B cell (primary cell): ENCODE measurements at regions not wholly inside any gene's neighbourhood (a gene's known extent, or its start where the extent isn't known, plus 50 kb on each side); places are given as distances from the start of the nearest gene placed in this dataset.

Experiments
- ATAC-seq: fragments of 200-7000 bp; cut with Tn5 transposase; one replicate; pipeline ENCODE4 v1.10.0; 2021; ENCODE audit warnings: low read depth, mild to moderate bottlenecking, moderate number of reproducible peaks, moderate library complexity
- CTCF ChIA-PET: fragments of 350-600 bp; sonication (Branson Sonifier 250); formaldehyde crosslinking; loops from one replicate; lab custom pipeline; 2021; ENCODE audit warnings: antibody characterized with exemption, inconsistent platforms; lab: Charles Lee
- POLR2A ChIA-PET: fragments of 350-600 bp; sonication (Branson Sonifier 250); formaldehyde crosslinking; loops from one replicate; lab custom pipeline; 2021; ENCODE audit warnings: antibody characterized with exemption; lab: Charles Lee
- DNase-seq: peaks from one replicate; pipeline ENCODE4 v3.0.0; 2013
- H2AFZ ChIP-seq: 2 replicates; pipeline ENCODE4 v1.6.1; 2012; ENCODE audit warnings: mild to moderate bottlenecking, low read depth, low read length; ENCODE audit not compliant: insufficient read depth, poor library complexity, severe bottlenecking
- H3K27ac ChIP-seq, 2 donors: 1 replicate in 1 of 2; 2 replicates in 1 of 2; pipeline ENCODE4 v1.5.1; 2012 to 2013; ENCODE audit warnings: low read length in 2 of 2, mild to moderate bottlenecking in 2 of 2, moderate library complexity in 1 of 2
- H3K27me3 ChIP-seq, 4 experiments: fragments of 200-600 bp in 1 of 4; sonication (generic) in 1 of 4; replicated peaks in 1 of 4; 1 replicate in 2 of 4; 2 replicates in 2 of 4; pipeline versions ENCODE4 v1.6.1 to v1.7.0; 2013 to 2016; ENCODE audit warnings: low read length in 3 of 4, mild to moderate bottlenecking in 2 of 4, mixed read lengths in 1 of 4, moderate library complexity in 1 of 4; ENCODE audit not compliant: insufficient read depth in 4 of 4, control insufficient read depth in 3 of 4; ENCODE audit errors: control extremely low read depth in 1 of 4
- H3K36me3 ChIP-seq, 2 experiments: replicated peaks in 1 of 2; 1 replicate in 1 of 2; 2 replicates in 1 of 2; pipeline versions ENCODE4 v1.6.1 to v1.7.1; 2013; ENCODE audit warnings: low read length in 1 of 2; ENCODE audit not compliant: insufficient read depth in 2 of 2, control insufficient read depth in 1 of 2; ENCODE audit errors: control extremely low read depth in 1 of 2, extremely low read depth in 1 of 2
- H3K4me1 ChIP-seq, 2 donors: fragments of 200-600 bp in 1 of 2; sonication (generic) in 1 of 2; 1 replicate in 1 of 2; 2 replicates in 1 of 2; pipeline versions ENCODE4 v1.5.1 to v1.6.1; 2013 to 2017; ENCODE audit warnings: low read length in 2 of 2; ENCODE audit not compliant: control insufficient read depth in 2 of 2, insufficient read depth in 2 of 2
- H3K4me2 ChIP-seq: replicated peaks from 2 replicates; pipeline ENCODE3; 2012; ENCODE audit warnings: mild to moderate bottlenecking, low read depth, low read length; ENCODE audit not compliant: poor library complexity, severe bottlenecking
- H3K4me3 ChIP-seq, 5 experiments: fragments of 200-600 bp in 1 of 5; sonication (generic) in 1 of 5; 1 replicate in 3 of 5; 2 replicates in 2 of 5; pipeline versions ENCODE4 v1.5.1 to v1.7.0; 2011 to 2016; ENCODE audit warnings: low read length in 4 of 5, mild to moderate bottlenecking in 4 of 5, low read depth in 2 of 5, control low read depth in 1 of 5, moderate library complexity in 1 of 5; ENCODE audit not compliant: insufficient read depth in 1 of 5; ENCODE audit errors: control extremely low read depth in 1 of 5, extremely low read depth in 1 of 5
- H3K79me2 ChIP-seq: fragments of 200-600 bp; sonication (generic); one replicate; pipeline ENCODE4 v1.6.0; 2016; ENCODE audit warnings: low read length; ENCODE audit not compliant: control insufficient read depth, insufficient read depth
- H3K9ac ChIP-seq: fragments of 200-600 bp; sonication (generic); 2 replicates; pipeline ENCODE4 v1.6.1; 2017; ENCODE audit warnings: mild to moderate bottlenecking, low read length, moderate library complexity
- H3K9me3 ChIP-seq, 3 donors: one replicate each; pipeline versions ENCODE4 v1.6.1 to v1.7.1; 2013; ENCODE audit warnings: low read length in 2 of 3; ENCODE audit not compliant: control insufficient read depth in 2 of 3, insufficient read depth in 1 of 3; ENCODE audit errors: control extremely low read depth in 1 of 3
- H4K20me1 ChIP-seq: 2 replicates; pipeline ENCODE4 v1.6.0; 2012; ENCODE audit warnings: mild to moderate bottlenecking, low read length; ENCODE audit not compliant: insufficient read depth, control insufficient read depth, poor library complexity, severe bottlenecking
- H3K27ac Mint-ChIP-seq: one replicate; pipeline ENCODE4 v1.8.0; 2021; ENCODE audit warnings: mixed read lengths
- H3K27me3 Mint-ChIP-seq: one replicate; pipeline ENCODE4 v1.8.0; 2021; ENCODE audit warnings: mixed read lengths
- H3K4me1 Mint-ChIP-seq: one replicate; pipeline ENCODE4 v1.8.0; 2021; ENCODE audit warnings: mixed read lengths
- H3K4me3 Mint-ChIP-seq: one replicate; pipeline ENCODE4 v1.8.0; 2021; ENCODE audit warnings: mixed read lengths
- H3K9me3 Mint-ChIP-seq: one replicate; pipeline ENCODE4 v1.8.0; 2022; ENCODE audit warnings: mixed read lengths; ENCODE audit not compliant: insufficient read depth
- CTCF ChIP-seq: fragments of 200-600 bp; IDR thresholded peaks from one replicate; pipeline ENCODE4 v1.8.0; 2022; ENCODE audit warnings: antibody characterized with exemption, mild to moderate bottlenecking
- EZH2 ChIP-seq: IDR thresholded peaks from 2 replicates; pipeline ENCODE4 v1.6.1; 2012; ENCODE audit warnings: borderline replicate concordance, low read depth, mild to moderate bottlenecking, moderate library complexity, low read length; ENCODE audit not compliant: insufficient read depth, poor library complexity, severe bottlenecking
- WGBS: methylation state at CpG from one replicate; pipeline ENCODE4 v1.1.5; 2013; ENCODE audit warnings: missing lambda C conversion rate; ENCODE audit not compliant: insufficient coverage; 5-methylcytosine and 5-hydroxymethylcytosine counted together
- intact Hi-C: fragments of 100-400 bp; cut with micrococcal nuclease; formaldehyde crosslinking; loops from one replicate; pipeline ENCODE4 v1.10.0; 2022

- Histone ChIP-seq H3K79me2 (no peaks in the 10 kb centered on the region), H3K27ac (no peak overlapping the region), H3K27me3 (no peaks in the 10 kb centered on the region), H3K9me3 (peaks cover 0 to 3% (median 0%) of the 10 kb centered on the region in 3 donors), H4K20me1 (no peaks in the 10 kb centered on the region), H3K4me3 (no peak overlapping the region), H3K36me3 (no peaks in the 10 kb centered on the region), H3K4me2 (no peak overlapping the region), H3K4me1 (no peaks in the 10 kb centered on the region), H2AFZ (no peak overlapping the region), H3K9ac (no peak overlapping the region)
- H3K27ac Mint-ChIP-seq: no peak overlapping the region
- DNase-seq (no peak), ATAC-seq (no peak)
- H3K4me3 Mint-ChIP-seq: no peak overlapping the region
- intact Hi-C loops: no loop called here
- no CpG with 5 or more reads among the region's 2 CpGs for WGBS
- ChIA-PET POLR2A (no interaction called here), CTCF (no interaction called here)
- no peaks in the 10 kb centered on the region for H3K4me1 Mint-ChIP-seq
- no peaks in the 10 kb centered on the region for H3K27me3 Mint-ChIP-seq
- no peak for TF ChIP-seq CTCF
- H3K9me3 Mint-ChIP-seq: peaks cover 8% of the 10 kb centered on the region
Measured at GRCh38 chr4:121464854-121465253, 84.0 kb upstream of the QRFPR start.

- Histone ChIP-seq H3K27ac (no peak overlapping the region), H3K36me3 (no peaks in the 10 kb centered on the region), H2AFZ (no peak overlapping the region), H3K4me1 (no peaks in the 10 kb centered on the region), H3K79me2 (no peaks in the 10 kb centered on the region), H3K27me3 (no peaks in the 10 kb centered on the region), H3K4me2 (no peak overlapping the region), H3K4me3 (no peak overlapping the region), H4K20me1 (no peaks in the 10 kb centered on the region), H3K9ac (no peak overlapping the region), H3K9me3 (peaks cover 0 to 3% (median 0%) of the 10 kb centered on the region in 3 donors)
- Mint-ChIP-seq H3K4me3 (no peak overlapping the region), H3K9me3 (peaks cover 6% of the 10 kb centered on the region), H3K4me1 (no peaks in the 10 kb centered on the region), H3K27ac (no peak overlapping the region), H3K27me3 (no peaks in the 10 kb centered on the region)
- TF ChIP-seq CTCF: peak; percentile 61
- no peak for TF ChIP-seq EZH2
- WGBS: 33% methylated on average over 3 of the region's 5 CpGs
- no peak for ATAC-seq
- CTCF ChIA-PET: interaction anchor here (0.8 to 1.1 kb wide), 2 partner anchors 10 to 274 kb away, joined by 3 to 5 read pairs; no protein-coding TSS in a partner anchor
- peak; percentile 27 for DNase-seq
- POLR2A ChIA-PET: no interaction called here
- intact Hi-C loops: loop anchor here (1.0 kb wide), 1 partner anchor 264 kb away; no protein-coding TSS in a partner anchor
Measured at GRCh38 chr4:121462660-121463261, 81.9 kb upstream of the QRFPR start.
